ENCODE measurements at regions not wholly inside any gene's neighbourhood (a gene's known extent, or its start where the extent isn't known, plus 50 kb on each side); places are given as distances from the start of the nearest gene placed in this dataset.

- Histone ChIP-seq H3K9me2 (ENCODE audit: insufficient read depth) (no peaks in the 10 kb centered on the region), H3K4me2 (ENCODE audit: unreplicated experiment) (no peak overlapping the region), H3K79me2 (ENCODE audit: insufficient read depth) (no peaks in the 10 kb centered on the region), H3K9me3 (ENCODE audit: low read depth) (no peaks in the 10 kb centered on the region), H2AFZ (no peak overlapping the region), H3K36me3 (ENCODE audit: low read depth) (no peaks in the 10 kb centered on the region), H3K4me3 (no peak overlapping the region), H3K9ac (no peak overlapping the region), H4K20me1 (ENCODE audit: insufficient read depth) (no peaks in the 10 kb centered on the region), H3K27me3 (replicated peaks; ENCODE audit: insufficient read depth) (no peaks in the 10 kb centered on the region), H3F3A (ENCODE audit: insufficient read depth) (no peaks in the 10 kb centered on the region), H3K27ac (no peak overlapping the region), H3K4me1 (ENCODE audit: insufficient read depth) (no peaks in the 10 kb centered on the region)
- 20 to 25% methylated on average over 7 of the region's 7 CpGs for WGBS, 2 experiments (ENCODE audit: low coverage in 1 of 2, low lambda C conversion rate in 2 of 2, missing lambda C conversion rate in 2 of 2)
- in situ Hi-C loops (cut with MboI) = no loop called here
- DNase-seq = no peak
- TF ChIP-seq EZH2 (IDR thresholded peaks at IDR 0.05; ENCODE audit: insufficient read depth, poor library complexity, severe bottlenecking) (no peak), EZH2phosphoT487 (IDR thresholded peaks at IDR 0.05; ENCODE audit: insufficient read depth, low read depth) (no peak)
These were observed 1383.3 kb downstream of the TBC1D22A start for GRCh38 chr22:48145738-48146137.

DNA sequence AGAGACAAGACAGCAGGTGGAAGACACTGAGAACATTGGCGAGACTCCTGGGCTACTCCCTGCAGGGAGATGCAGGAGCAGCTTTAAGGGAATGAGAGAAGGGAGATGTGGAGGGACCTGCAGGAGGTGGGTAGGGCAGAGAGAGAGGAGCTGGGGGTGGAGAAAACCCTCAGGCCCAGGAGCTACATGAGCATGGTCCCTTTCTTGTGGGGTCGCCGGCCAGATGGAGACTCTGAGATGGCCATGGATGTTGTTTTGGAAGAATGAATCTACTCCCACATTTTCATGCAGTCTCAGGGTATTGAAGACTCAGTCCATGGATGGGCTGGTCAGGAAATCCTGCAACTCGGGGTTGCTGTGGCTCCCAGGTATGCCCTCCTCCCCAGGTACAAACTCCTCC, 1381.9 kb downstream of the TBC1D22A start:
- in situ Hi-C loops (cut with MboI) = no loop called here
- H3F3A ChIP-seq (ENCODE audit: insufficient read depth) = no peaks in the 10 kb centered on the region
- H3K4me2 ChIP-seq (ENCODE audit: unreplicated experiment) = no peak overlapping the region
- no peak overlapping the region for H3K27ac ChIP-seq
- no peaks in the 10 kb centered on the region for H3K36me3 ChIP-seq (ENCODE audit: low read depth)
- no peaks in the 10 kb centered on the region for H4K20me1 ChIP-seq (ENCODE audit: insufficient read depth)
- H3K4me1 ChIP-seq (ENCODE audit: insufficient read depth) = no peaks in the 10 kb centered on the region
- H3K9ac ChIP-seq = no peak overlapping the region
- TF ChIP-seq EZH2phosphoT487 (IDR thresholded peaks at IDR 0.05; ENCODE audit: insufficient read depth, low read depth) = no peak
- TF ChIP-seq EZH2 (IDR thresholded peaks at IDR 0.05; ENCODE audit: insufficient read depth, poor library complexity, severe bottlenecking) = no peak
- H3K27me3 ChIP-seq (replicated peaks; ENCODE audit: insufficient read depth) = no peaks in the 10 kb centered on the region
- no peaks in the 10 kb centered on the region for H3K79me2 ChIP-seq (ENCODE audit: insufficient read depth)
- WGBS, 2 experiments (ENCODE audit: low coverage in 1 of 2, low lambda C conversion rate in 2 of 2, missing lambda C conversion rate in 2 of 2) = 48 to 51% methylated on average over 4 of the region's 4 CpGs
- no peaks in the 10 kb centered on the region for H3K9me3 ChIP-seq (ENCODE audit: low read depth)
- no peak for DNase-seq
- H3K9me2 ChIP-seq (ENCODE audit: insufficient read depth) = no peaks in the 10 kb centered on the region
- no peak overlapping the region for H3K4me3 ChIP-seq
- no peak overlapping the region for H2AFZ ChIP-seq

DNA sequence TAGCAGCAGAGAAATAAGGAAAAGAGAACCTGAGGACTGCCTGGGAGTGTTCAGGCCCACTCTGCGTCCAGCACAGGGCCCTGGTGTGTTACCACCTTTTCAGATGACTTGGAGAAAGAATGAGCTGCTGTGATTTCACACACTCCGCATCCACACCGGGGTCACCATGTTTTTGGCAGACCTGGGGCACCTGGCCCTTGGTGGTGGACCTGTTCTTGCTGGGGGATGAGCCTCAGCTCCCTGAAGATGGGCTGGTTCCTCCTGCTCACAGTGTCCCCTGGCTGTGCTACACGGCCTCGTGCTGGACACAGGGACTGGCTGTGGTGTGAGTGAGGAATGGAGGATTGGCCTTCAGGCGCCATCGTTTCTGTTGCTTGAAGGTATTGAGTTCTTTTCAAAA, 1381.4 kb downstream of the TBC1D22A start:
- H3K4me2 ChIP-seq (ENCODE audit: unreplicated experiment) = no peak overlapping the region
- no peaks in the 10 kb centered on the region for H3K9me3 ChIP-seq (ENCODE audit: low read depth)
- no peak overlapping the region for H3K27ac ChIP-seq
- in situ Hi-C loops (cut with MboI) = no loop called here
- no peak overlapping the region for H3K9ac ChIP-seq
- no peak for TF ChIP-seq EZH2phosphoT487 (IDR thresholded peaks at IDR 0.05; ENCODE audit: insufficient read depth, low read depth)
- no peak for TF ChIP-seq EZH2 (IDR thresholded peaks at IDR 0.05; ENCODE audit: insufficient read depth, poor library complexity, severe bottlenecking)
- no peaks in the 10 kb centered on the region for H3K9me2 ChIP-seq (ENCODE audit: insufficient read depth)
- H3K36me3 ChIP-seq (ENCODE audit: low read depth) = no peaks in the 10 kb centered on the region
- no peaks in the 10 kb centered on the region for H3K4me1 ChIP-seq (ENCODE audit: insufficient read depth)
- H3K4me3 ChIP-seq = no peak overlapping the region
- no peak overlapping the region for H2AFZ ChIP-seq
- WGBS, 2 experiments (ENCODE audit: low coverage in 1 of 2, low lambda C conversion rate in 2 of 2, missing lambda C conversion rate in 2 of 2) = 49% methylated on average over 7 of the region's 7 CpGs
- no peaks in the 10 kb centered on the region for H3F3A ChIP-seq (ENCODE audit: insufficient read depth)
- H4K20me1 ChIP-seq (ENCODE audit: insufficient read depth) = no peaks in the 10 kb centered on the region
- no peak for DNase-seq
- no peaks in the 10 kb centered on the region for H3K27me3 ChIP-seq (replicated peaks; ENCODE audit: insufficient read depth)
- no peaks in the 10 kb centered on the region for H3K79me2 ChIP-seq (ENCODE audit: insufficient read depth)

DNA sequence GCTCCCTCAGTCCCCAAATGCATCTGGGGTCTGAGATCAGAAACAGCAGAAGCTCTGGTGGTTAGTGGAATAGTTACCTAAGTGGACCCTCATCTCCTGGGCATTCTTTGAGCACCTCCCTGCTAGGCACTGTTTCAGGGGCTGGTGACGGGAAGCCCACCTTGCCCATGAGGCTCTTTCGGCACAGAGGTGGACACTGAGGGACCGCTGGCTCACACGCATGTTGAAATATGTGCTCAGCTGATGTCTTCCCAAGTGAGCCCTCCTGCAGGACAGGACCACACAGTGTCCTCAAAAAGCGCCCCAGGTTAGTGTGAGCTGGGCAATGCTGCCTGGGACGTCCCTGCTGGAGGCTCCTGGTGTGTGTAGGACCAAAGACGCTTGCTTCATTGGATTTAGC, 1379.9 kb downstream of the TBC1D22A start:
- no peaks in the 10 kb centered on the region for H3K36me3 ChIP-seq (ENCODE audit: low read depth)
- H3K79me2 ChIP-seq (ENCODE audit: insufficient read depth) = no peaks in the 10 kb centered on the region
- no peak overlapping the region for H3K4me2 ChIP-seq (ENCODE audit: unreplicated experiment)
- H3F3A ChIP-seq (ENCODE audit: insufficient read depth) = no peaks in the 10 kb centered on the region
- no peaks in the 10 kb centered on the region for H4K20me1 ChIP-seq (ENCODE audit: insufficient read depth)
- no peaks in the 10 kb centered on the region for H3K9me3 ChIP-seq (ENCODE audit: low read depth)
- H3K4me1 ChIP-seq (ENCODE audit: insufficient read depth) = no peaks in the 10 kb centered on the region
- no peak overlapping the region for H2AFZ ChIP-seq
- no peak overlapping the region for H3K27ac ChIP-seq
- no peak for DNase-seq
- in situ Hi-C loops (cut with MboI) = no loop called here
- no peak overlapping the region for H3K4me3 ChIP-seq
- WGBS, 2 experiments (ENCODE audit: low coverage in 1 of 2, low lambda C conversion rate in 2 of 2, missing lambda C conversion rate in 2 of 2) = 43 to 46% methylated on average over 7 of the region's 7 CpGs
- H3K9me2 ChIP-seq (ENCODE audit: insufficient read depth) = no peaks in the 10 kb centered on the region
- H3K9ac ChIP-seq = no peak overlapping the region
- no peak for TF ChIP-seq EZH2 (IDR thresholded peaks at IDR 0.05; ENCODE audit: insufficient read depth, poor library complexity, severe bottlenecking)
- no peak for TF ChIP-seq EZH2phosphoT487 (IDR thresholded peaks at IDR 0.05; ENCODE audit: insufficient read depth, low read depth)
- H3K27me3 ChIP-seq (replicated peaks; ENCODE audit: insufficient read depth) = no peaks in the 10 kb centered on the region

- Histone ChIP-seq H2AFZ (no peak overlapping the region), H3K4me2 (ENCODE audit: unreplicated experiment) (no peak overlapping the region), H3K9ac (no peak overlapping the region), H3K4me3 (no peak overlapping the region), H3F3A (ENCODE audit: insufficient read depth) (no peaks in the 10 kb centered on the region), H3K79me2 (ENCODE audit: insufficient read depth) (no peaks in the 10 kb centered on the region), H3K36me3 (ENCODE audit: low read depth) (no peaks in the 10 kb centered on the region), H3K27me3 (replicated peaks; ENCODE audit: insufficient read depth) (no peaks in the 10 kb centered on the region), H3K9me2 (ENCODE audit: insufficient read depth) (no peaks in the 10 kb centered on the region), H4K20me1 (ENCODE audit: insufficient read depth) (no peaks in the 10 kb centered on the region), H3K27ac (no peak overlapping the region), H3K4me1 (ENCODE audit: insufficient read depth) (no peaks in the 10 kb centered on the region), H3K9me3 (ENCODE audit: low read depth) (no peaks in the 10 kb centered on the region)
- in situ Hi-C loops (cut with MboI) = no loop called here
- TF ChIP-seq EZH2 (IDR thresholded peaks at IDR 0.05; ENCODE audit: insufficient read depth, poor library complexity, severe bottlenecking) (no peak), EZH2phosphoT487 (IDR thresholded peaks at IDR 0.05; ENCODE audit: insufficient read depth, low read depth) (no peak)
- DNase-seq = no peak
- WGBS, 2 experiments (ENCODE audit: low coverage in 1 of 2, low lambda C conversion rate in 2 of 2, missing lambda C conversion rate in 2 of 2) = 43 to 45% methylated on average over 10 of the region's 10 CpGs
These were observed 1378.9 kb downstream of the TBC1D22A start for GRCh38 chr22:48141301-48141700.
